ENCODE measurements at regions not wholly inside any gene's neighbourhood (a gene's known extent, or its start where the extent isn't known, plus 50 kb on each side); places are given as distances from the start of the nearest gene placed in this dataset.

GRCh38 chr3:31247850-31248562 lies 284.7 kb upstream of the STT3B start:
- DNase-seq (ENCODE audit: low read depth in 2 of 2), result no peak

- no peak for DNase-seq (ENCODE audit: low read depth in 2 of 2)
Observed at GRCh38 chr3:31248563-31248992, 284.1 kb upstream of the STT3B start.

GRCh38 chr3:31249545-31249944 lies 283.2 kb upstream of the STT3B start:
- no peak for DNase-seq (ENCODE audit: low read depth in 2 of 2)

DNA sequence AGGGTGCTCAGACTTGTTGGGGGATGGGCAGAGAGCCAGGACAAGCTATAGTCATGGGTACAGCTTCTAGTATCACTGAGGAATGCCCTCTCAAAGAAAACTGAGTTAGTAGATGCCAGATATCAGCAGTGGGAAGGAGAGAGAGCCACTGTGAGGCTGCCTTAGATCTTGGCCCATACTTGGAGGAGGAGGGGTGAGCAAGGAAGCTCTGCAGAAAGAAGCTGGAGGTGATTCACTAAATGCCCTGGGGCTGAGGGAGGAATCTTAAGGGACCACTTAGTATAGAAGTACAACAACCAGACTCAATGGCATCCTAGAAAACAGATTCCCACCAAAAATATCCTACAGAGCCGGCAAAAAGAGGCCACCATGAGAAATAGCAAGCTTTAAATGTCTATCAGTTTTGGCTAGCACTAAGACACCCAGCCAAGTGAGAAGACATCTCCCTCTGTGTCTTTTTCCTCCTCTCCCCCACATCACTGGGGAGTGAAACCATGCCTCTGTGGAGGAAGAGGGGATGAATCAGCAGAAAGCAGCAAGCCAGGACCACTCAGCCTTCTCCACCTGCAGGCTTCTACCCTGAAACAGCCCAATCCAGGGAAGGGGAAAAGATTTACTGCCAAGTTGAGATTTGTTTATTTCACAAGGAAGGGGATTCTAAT lies 282.5 kb upstream of the STT3B start:
- DNase-seq (ENCODE audit: low read depth in 2 of 2), result no peak

- DNase-seq (ENCODE audit: low read depth in 2 of 2), result no peak
Observed at GRCh38 chr3:31251083-31251482, 281.6 kb upstream of the STT3B start.

DNA sequence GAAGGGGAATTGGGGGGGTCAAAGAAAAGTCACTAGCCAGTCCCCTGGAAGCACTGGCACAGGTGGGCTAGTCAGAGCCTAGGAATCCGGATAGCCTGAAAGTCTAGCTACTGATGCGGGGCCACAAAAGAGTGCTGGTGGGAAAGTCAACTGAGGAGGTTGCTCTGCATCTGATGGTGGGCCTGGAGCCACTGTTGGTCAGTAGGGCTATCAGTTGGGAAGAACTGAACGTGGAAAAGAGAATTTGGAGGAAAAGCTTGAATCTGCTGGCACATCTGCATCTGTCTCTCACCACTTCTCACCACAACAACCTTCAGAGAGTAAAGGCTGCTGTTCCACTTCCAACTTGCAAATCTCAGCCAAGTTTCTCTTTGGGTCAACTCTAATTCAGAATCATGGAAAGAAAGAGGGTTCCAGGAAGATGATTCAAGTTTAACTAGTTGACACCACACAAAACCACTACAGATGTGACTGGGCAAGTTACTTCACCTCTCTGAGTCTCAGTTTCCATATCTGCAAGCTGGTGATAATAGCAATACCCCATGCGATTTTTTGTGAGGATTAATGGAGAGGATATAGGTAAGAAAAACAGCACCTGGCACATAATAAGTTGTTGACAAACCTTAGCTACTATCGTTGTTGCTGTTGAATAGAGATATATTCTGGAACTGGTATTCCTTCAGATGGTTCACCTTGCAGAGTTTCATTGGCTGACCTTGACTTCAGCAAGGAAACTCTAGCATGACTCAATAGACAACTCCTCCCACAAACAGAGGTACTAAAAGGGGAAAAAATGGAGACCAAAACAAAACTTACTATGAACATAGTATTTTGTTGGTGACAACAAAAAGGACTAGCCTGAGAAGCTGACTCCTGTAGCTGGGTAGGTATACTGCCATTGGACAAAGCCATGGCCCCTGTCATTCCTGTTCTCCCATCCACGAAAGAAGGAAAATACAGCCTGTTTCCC lies 280.2 kb upstream of the STT3B start:
- DNase-seq (ENCODE audit: low read depth in 2 of 2), result no peak

DNA sequence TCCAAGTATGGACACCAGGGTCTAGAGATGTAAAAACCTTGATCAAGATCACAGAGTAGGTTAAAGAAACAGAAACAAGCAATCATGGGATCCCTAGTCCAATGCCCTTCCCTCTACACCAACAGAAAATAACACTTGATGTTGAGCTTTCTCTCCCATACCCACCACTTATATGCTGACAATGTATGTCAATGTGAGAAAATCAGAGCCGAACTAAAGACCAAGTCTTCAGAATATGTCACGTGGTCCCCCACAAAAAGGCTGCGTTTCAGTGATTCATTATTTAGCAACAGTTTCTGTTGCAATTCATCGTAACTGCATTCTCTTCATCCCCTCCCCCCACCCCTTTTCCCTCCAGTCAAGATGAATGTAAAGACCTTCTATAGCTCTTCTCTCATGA lies 278.9 kb upstream of the STT3B start:
- DNase-seq (ENCODE audit: low read depth in 2 of 2), result no peak

- DNase-seq (ENCODE audit: low read depth in 2 of 2), result no peak
Observed at GRCh38 chr3:31254483-31254882, 278.2 kb upstream of the STT3B start.

- no peak for DNase-seq (ENCODE audit: low read depth in 2 of 2)
Observed at GRCh38 chr3:31255007-31255581, 277.6 kb upstream of the STT3B start.

DNA sequence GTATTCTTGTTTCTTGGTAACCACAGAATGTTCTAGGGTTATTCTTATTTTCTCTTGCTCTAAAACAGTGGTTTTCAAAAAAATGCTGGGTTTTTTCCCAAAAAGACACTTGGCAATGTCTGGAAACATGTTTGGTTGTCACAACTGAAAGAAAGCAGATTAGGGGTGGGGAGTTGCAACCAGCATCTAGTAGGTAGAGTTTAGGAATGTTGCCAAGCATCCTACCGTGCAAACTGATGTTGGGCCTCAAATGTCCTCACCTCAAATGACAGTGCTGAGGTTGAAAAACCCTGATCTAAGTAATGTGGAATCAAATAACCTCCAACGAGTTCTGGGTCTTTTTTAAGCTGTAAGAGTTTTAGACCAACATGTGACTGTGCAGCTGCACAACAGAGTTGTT lies 270.5 kb upstream of the STT3B start:
- no peak for DNase-seq (ENCODE audit: low read depth in 2 of 2)

DNA sequence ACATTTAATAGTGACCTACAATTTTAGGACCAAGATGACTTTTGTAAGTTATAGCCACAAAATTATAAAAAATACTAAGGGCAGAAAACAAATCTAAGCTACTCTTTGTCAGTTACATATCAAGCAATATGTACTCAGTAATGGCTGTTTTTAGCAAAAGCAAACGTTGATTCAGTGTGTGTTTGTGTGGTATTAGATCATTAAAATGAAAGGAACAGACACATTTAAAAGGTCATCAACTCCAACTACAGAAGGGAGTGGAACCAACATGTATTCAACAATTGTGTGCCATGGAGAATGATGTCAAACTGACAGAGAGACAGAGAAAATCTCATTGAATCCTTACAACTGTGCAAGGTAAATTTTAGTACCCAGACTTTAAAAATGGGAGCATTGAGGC lies 268.8 kb upstream of the STT3B start:
- no peak for DNase-seq (ENCODE audit: low read depth in 2 of 2)

DNA sequence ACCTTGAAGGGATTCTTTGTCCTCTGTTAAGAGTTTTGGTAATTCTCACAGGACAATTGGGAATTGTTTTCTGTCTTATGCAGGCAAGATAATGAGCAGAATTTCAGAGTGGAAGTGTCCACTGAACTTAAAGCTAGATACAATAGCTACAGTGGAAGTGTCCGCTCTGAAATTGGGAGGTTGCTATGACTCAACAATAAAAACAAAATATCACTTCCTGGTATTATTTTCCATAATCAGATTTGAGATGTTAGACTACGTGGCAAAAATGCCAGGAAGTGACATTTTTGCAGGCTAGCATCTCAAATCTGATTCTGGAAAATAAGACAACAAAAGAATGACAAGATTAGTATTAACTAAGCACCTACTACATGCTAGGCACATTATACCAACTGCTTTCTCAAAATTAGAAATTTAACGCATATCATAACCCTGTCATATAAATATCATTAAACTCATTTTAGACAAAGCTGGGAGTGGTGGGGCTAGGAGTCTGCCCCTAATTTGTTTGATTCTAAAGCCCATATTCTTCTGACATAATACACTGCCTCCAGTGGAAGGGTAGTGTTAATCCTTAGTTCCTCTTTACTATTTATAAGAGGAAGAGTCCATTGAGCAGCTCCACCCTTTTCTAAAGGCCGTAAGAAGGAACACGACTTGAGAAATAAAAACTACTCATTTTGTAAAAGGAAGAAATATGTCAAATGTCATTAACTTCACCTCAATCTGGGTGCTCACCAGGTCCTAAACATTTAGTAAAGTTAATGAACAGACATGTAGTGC lies 266.9 kb upstream of the STT3B start:
- no peak for DNase-seq (ENCODE audit: low read depth in 2 of 2)

GRCh38 chr3:31268868-31269267 lies 263.9 kb upstream of the STT3B start:
- DNase-seq (ENCODE audit: low read depth in 2 of 2), result no peak

DNA sequence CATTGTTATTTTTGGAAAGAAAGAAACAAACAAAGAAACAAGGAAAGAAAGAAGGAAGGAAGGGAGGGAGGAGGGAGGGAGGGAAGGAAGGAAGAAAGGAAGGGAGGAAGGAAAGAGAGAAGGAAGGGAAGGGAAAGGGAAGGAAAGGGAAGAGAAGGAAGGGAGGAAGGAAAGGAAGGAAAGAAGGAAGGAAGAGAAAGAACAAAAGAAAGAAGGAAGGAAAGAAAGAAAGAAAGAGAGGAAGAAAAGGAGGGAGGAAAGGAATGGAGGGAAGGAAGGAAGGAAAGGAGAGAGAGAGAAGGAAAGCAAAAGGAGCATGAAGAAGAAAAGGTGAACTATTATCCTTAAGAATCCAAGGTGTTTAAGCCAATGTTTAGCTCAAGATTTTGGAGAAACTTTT lies 262.7 kb upstream of the STT3B start:
- no peak for DNase-seq (ENCODE audit: low read depth in 2 of 2)

GRCh38 chr3:31274326-31275024 lies 258.2 kb upstream of the STT3B start:
- DNase-seq (ENCODE audit: low read depth in 2 of 2), result no peak

DNA sequence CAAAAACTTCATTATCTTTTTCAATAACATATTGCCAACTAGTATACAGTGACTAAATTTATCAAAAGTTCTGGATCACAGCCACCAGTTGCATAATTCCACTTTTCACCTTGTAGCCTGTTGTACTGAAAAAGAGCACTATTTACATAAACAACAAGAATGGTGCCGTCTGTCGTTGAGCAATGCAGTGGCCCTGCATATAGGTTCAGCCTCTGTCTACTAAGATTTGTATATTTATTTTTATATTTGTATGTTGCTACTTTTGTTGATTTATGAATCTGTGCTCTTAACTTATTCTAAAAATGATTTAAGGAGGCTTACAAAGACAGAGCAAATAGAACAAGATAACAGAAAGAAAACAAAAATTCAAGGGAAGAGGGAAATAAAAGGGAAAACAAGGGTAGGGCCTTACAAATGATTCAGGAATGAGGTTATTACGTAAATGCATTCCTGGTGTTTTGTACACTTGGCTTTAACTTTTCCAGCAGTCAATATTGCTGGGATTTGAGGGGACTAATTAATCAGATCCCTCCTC lies 257.6 kb upstream of the STT3B start:
- no peak for DNase-seq (ENCODE audit: low read depth in 2 of 2)

- no peak for DNase-seq (ENCODE audit: low read depth in 2 of 2)
Observed at GRCh38 chr3:31275583-31275982, 257.1 kb upstream of the STT3B start.

- no peak for DNase-seq (ENCODE audit: low read depth in 2 of 2)
Observed at GRCh38 chr3:31277582-31277981, 255.1 kb upstream of the STT3B start.

DNA sequence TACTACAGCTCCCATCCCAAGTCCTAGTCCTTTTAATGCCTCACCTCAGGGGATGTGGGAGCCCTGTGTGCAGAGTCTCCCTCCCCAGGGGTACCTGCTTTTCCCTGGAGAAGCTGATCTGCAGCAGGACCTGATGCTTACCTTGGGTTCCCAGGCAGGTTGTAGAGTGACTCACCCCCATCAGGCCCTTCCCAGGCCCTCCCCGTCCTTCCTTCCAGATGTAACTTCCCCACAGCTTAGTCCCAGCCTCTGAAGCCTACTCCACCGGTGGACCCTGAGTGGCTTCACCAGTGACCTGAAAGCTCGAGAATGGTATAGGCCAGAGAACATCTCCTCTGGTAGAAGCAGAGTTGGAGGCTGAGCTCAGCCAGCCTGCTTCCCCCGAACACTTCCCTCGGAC lies 254.2 kb upstream of the STT3B start:
- DNase-seq (ENCODE audit: low read depth in 2 of 2), result no peak

DNA sequence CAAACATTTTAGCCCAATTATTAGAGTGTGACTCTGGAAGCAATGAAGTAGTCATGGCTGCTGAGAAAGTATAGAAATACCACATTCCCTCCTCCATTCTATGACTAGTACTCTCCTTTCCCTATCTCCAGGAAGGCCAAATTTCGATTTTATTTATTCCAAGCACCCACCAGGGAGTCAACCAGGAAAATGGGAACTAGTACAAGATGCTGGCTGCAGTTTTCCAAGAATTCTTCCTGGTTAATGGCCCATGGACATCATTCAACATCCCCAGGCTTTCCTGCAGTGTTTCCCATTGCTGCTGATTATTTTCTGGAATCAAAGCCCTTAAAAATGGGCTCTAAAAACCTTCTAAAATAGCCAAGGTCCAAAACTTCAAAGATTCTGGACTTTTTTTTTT lies 247.9 kb upstream of the STT3B start:
- DNase-seq (ENCODE audit: low read depth in 2 of 2), result no peak

Measured in stimulated activated CD8-positive, alpha-beta memory T cell treated with anti-CD3 and anti-CD28 coated beads, Interleukin-15, amount 100 ng/mL, for 4 hours (primary cell).